SH-SY5Y (cell line): ENCODE measurements at regions not wholly inside any gene's neighbourhood (a gene's known extent, or its start where the extent isn't known, plus 50 kb on each side); places are given as distances from the start of the nearest gene placed in this dataset.

Experiments used
- GATA2 ChIP-seq: IDR thresholded peaks from 2 replicates; pipeline ENCODE4 v1.6.1; 2011; ENCODE audit warnings: mild to moderate bottlenecking, low read depth, low read length
- GATA3 ChIP-seq: IDR thresholded peaks from 2 replicates; pipeline ENCODE4 v1.6.1; 2011; ENCODE audit warnings: low read depth, mild to moderate bottlenecking, low read length, moderate library complexity

GRCh38 chr18:39561126-39561525 is 1995.5 kb upstream of the CELF4 start:
- TF ChIP-seq GATA3: no peak
- no peak for TF ChIP-seq GATA2
